H1 (cell line): ENCODE measurements at regions not wholly inside any gene's neighbourhood (a gene's known extent, or its start where the extent isn't known, plus 50 kb on each side); places are given as distances from the start of the nearest gene placed in this dataset.

Experiments
- CTCF ChIA-PET: fragments of 300-600 bp; sonication (Branson Sonifier 250); formaldehyde crosslinking; loops from one replicate; lab custom pipeline; 2021; ENCODE audit not compliant: partially characterized antibody; lab: Charles Lee
- POLR2A ChIA-PET: fragments of 300-600 bp; sonication (Branson Sonifier 250); formaldehyde crosslinking; loops from one replicate; lab custom pipeline; 2021; ENCODE audit warnings: inconsistent platforms; ENCODE audit not compliant: partially characterized antibody; lab: Charles Lee
- DNase-seq, 2 experiments: peaks; one replicate each; pipeline versions ENCODE4 v3.0.0 to v3.0.0-alpha.2; 2010 to 2022; ENCODE audit warnings: low spot score in 2 of 2, low read depth in 1 of 2, mixed read lengths in 1 of 2
- FAIRE-seq: peaks from 2 replicates; lab custom pipeline; 2011; peaks lifted over from hg19 to GRCh38; lab: Jason Lieb, UNC
- H2AFZ ChIP-seq: 2 replicates; pipeline ENCODE4 v1.8.1; 2012; ENCODE audit warnings: low read length, inconsistent platforms
- H2AK5ac ChIP-seq: 2 replicates; pipeline ENCODE4 v1.6.1; 2013; ENCODE audit warnings: low read depth, low read length
- H2BK120ac ChIP-seq: replicated peaks from 2 replicates; pipeline ENCODE3; 2013; ENCODE audit warnings: low read depth, low read length, inconsistent platforms
- H2BK12ac ChIP-seq: 2 replicates; pipeline ENCODE4 v1.6.1; 2013; ENCODE audit warnings: low read depth, low read length
- H2BK15ac ChIP-seq: 2 replicates; pipeline ENCODE4 v1.6.1; 2013; ENCODE audit warnings: low read length
- H2BK20ac ChIP-seq: 2 replicates; pipeline ENCODE4 v1.6.1; 2013; ENCODE audit warnings: low read length
- H2BK5ac ChIP-seq: 2 replicates; pipeline ENCODE4 v1.6.1; 2013; ENCODE audit warnings: low read depth, low read length
- H3K14ac ChIP-seq: 2 replicates; pipeline ENCODE4 v1.6.1; 2013; ENCODE audit warnings: inconsistent platforms; ENCODE audit not compliant: insufficient read length
- H3K18ac ChIP-seq: 2 replicates; pipeline ENCODE4 v1.6.1; 2013; ENCODE audit warnings: low read length; ENCODE audit errors: extremely low read depth
- H3K23ac ChIP-seq: 2 replicates; pipeline ENCODE4 v1.6.1; 2013; ENCODE audit warnings: inconsistent platforms; ENCODE audit not compliant: insufficient read length
- H3K23me2 ChIP-seq: 2 replicates; pipeline ENCODE4 v1.6.1; 2013; ENCODE audit warnings: low read depth, low read length
- H3K27ac ChIP-seq: 2 replicates; pipeline ENCODE4 v1.6.1; 2011; ENCODE audit warnings: low read depth, low read length, inconsistent platforms
- H3K27me3 ChIP-seq, 4 experiments: replicated peaks in 1 of 4; 1 replicate in 1 of 4; 2 replicates in 3 of 4; pipeline versions ENCODE4 v1.6.1 to v1.8.1; 2011 to 2013; ENCODE audit warnings: low read length in 3 of 4, mild to moderate bottlenecking in 3 of 4, inconsistent platforms in 2 of 4, mixed read lengths in 2 of 4, moderate library complexity in 1 of 4; ENCODE audit not compliant: control insufficient read depth in 3 of 4, insufficient read depth in 3 of 4; ENCODE audit errors: extremely low read depth in 1 of 4
- H3K36me3 ChIP-seq, 4 experiments: 2 replicates each; pipeline versions ENCODE4 v1.6.1 to v1.8.1; 2011 to 2013; ENCODE audit warnings: mild to moderate bottlenecking in 4 of 4, low read length in 3 of 4, moderate library complexity in 2 of 4, control low read depth in 1 of 4, inconsistent platforms in 1 of 4; ENCODE audit not compliant: insufficient read depth in 4 of 4, control insufficient read depth in 2 of 4
- H3K4ac ChIP-seq: replicated peaks from 2 replicates; pipeline ENCODE3; 2013; ENCODE audit warnings: low read length, low read depth, mixed read lengths, inconsistent platforms; ENCODE audit not compliant: insufficient read length
- H3K4me1 ChIP-seq, 4 experiments: replicated peaks in 1 of 4; 1 replicate in 1 of 4; 2 replicates in 3 of 4; pipeline versions ENCODE4 v1.6.1 to v1.8.1; 2011 to 2013; ENCODE audit warnings: low read length in 3 of 4, inconsistent platforms in 2 of 4, mixed read lengths in 1 of 4; ENCODE audit not compliant: insufficient read depth in 4 of 4, control insufficient read depth in 3 of 4
- H3K4me2 ChIP-seq, 2 experiments: 2 replicates each; pipeline versions ENCODE4 v1.6.1 to v1.8.1; 2011 to 2013; ENCODE audit warnings: low read depth in 2 of 2, low read length in 2 of 2, control low read depth in 1 of 2, inconsistent platforms in 1 of 2, mild to moderate bottlenecking in 1 of 2; ENCODE audit not compliant: insufficient read depth in 1 of 2
- H3K4me3 ChIP-seq, 4 experiments: fragments of 200-600, 300-600 bp in 1 of 4; sonication (generic), shearing (Covaris generic), sonication (Bioruptor Twin) in 1 of 4; 2 replicates each; pipeline versions ENCODE4 v1.5.1 to v1.8.1; 2011 to 2016; ENCODE audit warnings: low read length in 4 of 4, low read depth in 3 of 4, control low read depth in 2 of 4, inconsistent platforms in 2 of 4, mild to moderate bottlenecking in 2 of 4, mixed read lengths in 1 of 4, moderate library complexity in 1 of 4; ENCODE audit not compliant: insufficient read depth in 2 of 4; ENCODE audit errors: extremely low read depth in 1 of 4
- H3K56ac ChIP-seq: replicated peaks from 2 replicates; pipeline ENCODE3; 2013; ENCODE audit warnings: low read depth, mild to moderate bottlenecking, mixed read lengths, low read length, inconsistent platforms; ENCODE audit not compliant: insufficient read length
- H3K79me1 ChIP-seq: 2 replicates; pipeline ENCODE4 v1.6.1; 2013; ENCODE audit warnings: low read depth, low read length, control low read depth
- H3K79me2 ChIP-seq, 2 experiments: 2 replicates each; pipeline versions ENCODE4 v1.6.1 to v1.8.1; 2012 to 2013; ENCODE audit warnings: low read length in 2 of 2, mild to moderate bottlenecking in 2 of 2, inconsistent platforms in 1 of 2; ENCODE audit not compliant: insufficient read depth in 2 of 2, control insufficient read depth in 1 of 2
- H3K9ac ChIP-seq, 4 experiments: replicated peaks in 1 of 4; 1 replicate in 1 of 4; 2 replicates in 3 of 4; pipeline versions ENCODE4 v1.6.1 to v1.8.1; 2011 to 2013; ENCODE audit warnings: low read depth in 3 of 4, low read length in 3 of 4, control low read depth in 2 of 4, mild to moderate bottlenecking in 2 of 4, moderate library complexity in 2 of 4, inconsistent platforms in 1 of 4; ENCODE audit errors: extremely low read depth in 1 of 4
- H3K9me3 ChIP-seq, 2 experiments: 2 replicates each; pipeline versions ENCODE4 v1.6.1 to v1.8.1; 2012 to 2013; ENCODE audit warnings: mild to moderate bottlenecking in 2 of 2, moderate library complexity in 2 of 2, control low read depth in 1 of 2, inconsistent platforms in 1 of 2, low read depth in 1 of 2, low read length in 1 of 2, mixed read lengths in 1 of 2; ENCODE audit not compliant: insufficient read depth in 2 of 2
- H4K20me1 ChIP-seq, 2 experiments: replicated peaks in 1 of 2; 2 replicates each; pipeline versions ENCODE3 to v1.8.1; 2011 to 2013; ENCODE audit warnings: inconsistent platforms in 2 of 2, low read length in 2 of 2, mild to moderate bottlenecking in 1 of 2; ENCODE audit not compliant: insufficient read depth in 2 of 2, control insufficient read depth in 1 of 2
- H4K5ac ChIP-seq: 2 replicates; pipeline ENCODE4 v1.6.1; 2013; ENCODE audit warnings: low read length, low read depth, mixed read lengths, inconsistent platforms; ENCODE audit not compliant: insufficient read length
- H4K8ac ChIP-seq: 2 replicates; pipeline ENCODE4 v1.8.0; 2013; ENCODE audit warnings: mild to moderate bottlenecking, moderate library complexity, low read length, inconsistent platforms; ENCODE audit not compliant: insufficient read depth; ENCODE audit errors: extremely low read depth
- H4K91ac ChIP-seq: replicated peaks from 2 replicates; pipeline ENCODE3; 2013; ENCODE audit warnings: low read length, mixed read lengths, inconsistent platforms; ENCODE audit not compliant: insufficient read length
- FOSL1 ChIP-seq: IDR thresholded peaks from 2 replicates; pipeline ENCODE4 v1.6.1; 2011; ENCODE audit warnings: mild to moderate bottlenecking, low read depth, low read length, moderate library complexity; ENCODE audit not compliant: insufficient read depth
- JUND ChIP-seq: IDR thresholded peaks from 2 replicates; pipeline ENCODE4 v1.6.1; 2011; ENCODE audit warnings: mild to moderate bottlenecking, improper control_type of control experiment, low read length
- WGBS, 2 experiments: shearing (Covaris generic) in 1 of 2; methylation state at CpG; one replicate each; pipeline versions ENCODE4 v1.1.6 to v1.1.7; 2013 to 2015; ENCODE audit warnings: low lambda C conversion rate in 2 of 2, mixed read lengths in 2 of 2, inconsistent platforms in 1 of 2, low coverage in 1 of 2, missing lambda C conversion rate in 1 of 2; ENCODE audit not compliant: insufficient replicate concordance in 2 of 2, insufficient coverage in 1 of 2, insufficient read length in 1 of 2; ENCODE audit errors: extremely low coverage in 1 of 2, missing lambda C conversion rate in 1 of 2; 5-methylcytosine and 5-hydroxymethylcytosine counted together

DNA sequence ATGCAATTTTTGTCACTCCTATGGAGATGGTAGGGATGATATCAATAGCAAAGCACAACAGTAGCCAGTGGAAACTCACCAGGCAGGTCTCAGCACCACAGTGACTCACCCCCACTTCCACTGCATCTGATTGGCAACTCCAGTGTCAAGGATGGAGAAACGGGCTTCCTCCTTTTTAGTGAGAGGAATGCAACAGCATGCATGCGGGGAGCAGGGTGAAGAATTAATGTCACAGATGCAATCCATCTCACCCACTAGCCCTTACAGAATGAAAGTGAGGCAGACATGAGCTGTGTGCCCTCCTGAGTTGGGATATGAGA, 467.0 kb upstream of the C16orf82 start:
- WGBS, 2 experiments = 62% methylated on average over 2 of the region's 2 CpGs; no CpG with 5 or more reads in 1 of the 2 experiments

More for the DNA sequence above, 467.0 kb upstream of the C16orf82 start:
- Histone ChIP-seq H3K4me3 (no peak overlapping the region), H3K9ac (no peak overlapping the region), H2BK120ac (no peak overlapping the region), H3K79me1 (no peaks in the 10 kb centered on the region), H2BK12ac (peak overlapping the region; percentile 60; the same call in 1 of the 2 replicates), H2AFZ (no peak overlapping the region), H4K20me1 (no peaks in the 10 kb centered on the region), H3K27me3 (no peaks in the 10 kb centered on the region), H3K4ac (no peak overlapping the region), H4K5ac (no peak overlapping the region), H2BK20ac (no peak overlapping the region), H3K4me2 (peak overlapping the region; percentile 32 to 61; a peak in 3 of 4 replicates), H3K9me3 (no peaks in the 10 kb centered on the region), H4K8ac (no peak overlapping the region), H2AK5ac (no peak overlapping the region; the same call in 1 of the 2 replicates), H3K79me2 (no peaks in the 10 kb centered on the region), H3K14ac (no peak overlapping the region), H3K27ac (0 out of 2 replicates have a peak overlapping the region, but pooled peaks have one; percentile 19), H3K4me1 (peaks cover 4 to 11% (median 11%) of the 10 kb centered on the region in 4 experiments), H2BK15ac (no peak overlapping the region), H3K56ac (no peak overlapping the region), H2BK5ac (peak overlapping the region; percentile 37), H3K18ac (no peak overlapping the region), H3K23me2 (no peaks in the 10 kb centered on the region), H3K23ac (no peak overlapping the region), H4K91ac (no peak overlapping the region), H3K36me3 (no peaks in the 10 kb centered on the region)
- no peak for TF ChIP-seq FOSL1
- peak; percentile 60; the same call in 1 of the 2 replicates for TF ChIP-seq JUND
- FAIRE-seq (no peak), DNase-seq (no peak)
- ChIA-PET POLR2A (interaction anchor here (0.6 kb wide), 1 partner anchor 328 kb away, joined by 3 read pairs; no protein-coding TSS in a partner anchor), CTCF (interaction anchor here (0.7 to 1.2 kb wide), 2 partner anchors 46 to 92 kb away, joined by 3 read pairs; no protein-coding TSS in a partner anchor)
